PC-9 (cell line): ENCODE measurements at regions not wholly inside any gene's neighbourhood (a gene's known extent, or its start where the extent isn't known, plus 50 kb on each side); places are given as distances from the start of the nearest gene placed in this dataset.

ENCODE experiments used
- BruUV-seq: library from RNA; stranded (reverse); fragments of 400-500 nt; replicated peaks from 2 replicates; lab custom pipeline; 2021; lab: Mats Ljungman, UMichigan
- CTCF ChIA-PET: fragments of 300-600 bp; sonication (Branson Sonifier 250); formaldehyde crosslinking; loops from one replicate; lab custom pipeline; 2022; ENCODE audit warnings: antibody characterized with exemption; lab: Charles Lee
- POLR2A ChIA-PET: fragments of 300-600 bp; sonication (Branson Sonifier 250); formaldehyde crosslinking; loops from one replicate; lab custom pipeline; 2022; ENCODE audit warnings: antibody characterized with exemption; ENCODE audit not compliant: unreplicated experiment; lab: Charles Lee
- DNase-seq, 2 experiments: peaks; one replicate each; pipeline versions ENCODE4 v3.0.0 to v3.0.0-alpha.2; 2015 to 2022; ENCODE audit warnings: mixed read lengths in 1 of 2
- H2AFZ ChIP-seq: fragments of 200-600 bp; sonication (generic); 2 replicates; pipeline ENCODE4 v1.8.1; 2017; ENCODE audit warnings: antibody characterized with exemption
- H3F3A ChIP-seq: fragments of 200-600 bp; sonication (generic); 2 replicates; pipeline ENCODE4 v1.8.1; 2017; ENCODE audit warnings: antibody characterized with exemption, mild to moderate bottlenecking, low read depth; ENCODE audit not compliant: insufficient read depth
- H3K27ac ChIP-seq: fragments of 200-600 bp; sonication (generic); 2 replicates; pipeline ENCODE4 v1.6.1; 2016; ENCODE audit warnings: mixed run types
- H3K27me3 ChIP-seq: fragments of 200-600 bp; sonication (generic); 2 replicates; pipeline ENCODE4 v1.6.1; 2016; ENCODE audit warnings: low read depth, mixed run types; ENCODE audit not compliant: insufficient read depth
- H3K36me3 ChIP-seq: fragments of 200-600 bp; sonication (generic); 2 replicates; pipeline ENCODE4 v1.6.1; 2016; ENCODE audit warnings: low read depth, mixed run types
- H3K4me1 ChIP-seq: fragments of 200-600 bp; sonication (generic); replicated peaks from 2 replicates; pipeline ENCODE4 v1.6.1; 2016; ENCODE audit warnings: mixed run types; ENCODE audit not compliant: insufficient read depth
- H3K4me2 ChIP-seq: fragments of 200-600 bp; sonication (generic); 2 replicates; pipeline ENCODE4 v1.6.1; 2017; ENCODE audit warnings: mixed run types
- H3K4me3 ChIP-seq: fragments of 200-600 bp; sonication (generic); 2 replicates; pipeline ENCODE4 v1.6.1; 2016; ENCODE audit warnings: mixed run types
- H3K79me2 ChIP-seq: fragments of 200-600 bp; sonication (generic); 2 replicates; pipeline ENCODE4 v1.6.1; 2017; ENCODE audit warnings: low read depth, mixed run types
- H3K9me2 ChIP-seq: fragments of 200-600 bp; sonication (generic); 2 replicates; pipeline ENCODE4 v1.8.1; 2017; ENCODE audit warnings: mild to moderate bottlenecking; ENCODE audit not compliant: insufficient read depth
- H3K9me3 ChIP-seq: fragments of 200-600 bp; sonication (generic); 2 replicates; pipeline ENCODE4 v1.8.1; 2016; ENCODE audit warnings: low read depth; ENCODE audit not compliant: insufficient read depth
- H4K20me1 ChIP-seq: fragments of 200-600 bp; sonication (generic); 2 replicates; pipeline ENCODE4 v1.8.1; 2017; ENCODE audit not compliant: insufficient read depth
- CTCF ChIP-seq: fragments of 200-600 bp; sonication (generic); conservative IDR thresholded peaks from 2 replicates; pipeline ENCODE4 v1.6.1; 2017; ENCODE audit warnings: mixed run types, antibody characterized with exemption, mild to moderate bottlenecking, moderate library complexity
- EZH2 ChIP-seq: fragments of 200-600 bp; sonication (generic); IDR thresholded peaks from 2 replicates; pipeline ENCODE4 v1.8.0; 2017; ENCODE audit warnings: antibody characterized with exemption, low read depth
- intact Hi-C: fragments of 100-400 bp; cut with micrococcal nuclease; formaldehyde crosslinking; loops from one replicate; pipeline ENCODE4 v1.10.0; 2022; ENCODE audit not compliant: unreplicated experiment

- no peak overlapping the region for H3K27ac ChIP-seq
- intact Hi-C loops, result loop anchor here (2.0 to 5.0 kb wide), 3 partner anchors 114 to 495 kb away; partner anchors contain the start of gene SLC2A1
- no peak for TF ChIP-seq EZH2
- no peak for TF ChIP-seq CTCF
- no peaks in the 10 kb centered on the region for H4K20me1 ChIP-seq
- no TSS peak for BruUV-seq
- ChIA-PET CTCF (interaction anchor here (1.8 to 3.7 kb wide), 3 partner anchors 149 to 294 kb away, joined by 9 to 95 read pairs (median 45); no protein-coding TSS in a partner anchor), POLR2A (interaction anchor here (0.5 kb wide), 1 partner anchor 226 kb away, joined by 5 read pairs; the partner anchor contains the start of gene ZNF691)
- H3K9me2 ChIP-seq, result no peaks in the 10 kb centered on the region
- no peak overlapping the region for H3K4me2 ChIP-seq
- peaks cover 6% of the 10 kb centered on the region; the same call in 1 of the 2 replicates for H3K4me1 ChIP-seq
- H3K36me3 ChIP-seq, result no peaks in the 10 kb centered on the region
- H3K79me2 ChIP-seq, result no peaks in the 10 kb centered on the region
- no peak for DNase-seq
- H3F3A ChIP-seq, result peaks cover 5% of the 10 kb centered on the region; the same call in 1 of the 2 replicates
- H3K4me3 ChIP-seq, result no peak overlapping the region
- H3K27me3 ChIP-seq, result no peaks in the 10 kb centered on the region
- no peak overlapping the region for H2AFZ ChIP-seq
- no peaks in the 10 kb centered on the region for H3K9me3 ChIP-seq
These were observed 99.8 kb downstream of the EBNA1BP2 start for GRCh38 chr1:43072314-43072713.

GRCh38 chr1:43071241-43071640, 100.8 kb downstream of the EBNA1BP2 start:
- Histone ChIP-seq H3K4me1 (peaks cover 6% of the 10 kb centered on the region; the same call in 1 of the 2 replicates), H3K4me3 (no peak overlapping the region), H3K36me3 (no peaks in the 10 kb centered on the region), H3F3A (peaks cover 5% of the 10 kb centered on the region; the same call in 1 of the 2 replicates), H3K9me2 (no peaks in the 10 kb centered on the region), H3K79me2 (no peaks in the 10 kb centered on the region), H2AFZ (no peak overlapping the region), H3K27ac (no peak overlapping the region), H3K9me3 (no peaks in the 10 kb centered on the region), H3K27me3 (no peaks in the 10 kb centered on the region), H4K20me1 (no peaks in the 10 kb centered on the region), H3K4me2 (no peak overlapping the region)
- no peak for DNase-seq
- no TSS peak for BruUV-seq
- TF ChIP-seq CTCF (no peak), EZH2 (no peak)
- ChIA-PET POLR2A (interaction anchor here (0.5 kb wide), 1 partner anchor 82 kb away, joined by 5 read pairs; no protein-coding TSS in a partner anchor), CTCF (interaction anchor here (3.3 kb wide), 1 partner anchor 148 kb away, joined by 45 read pairs; no protein-coding TSS in a partner anchor)
- intact Hi-C loops, result loop anchor here (5.0 kb wide), 2 partner anchors 136 to 494 kb away; no protein-coding TSS in a partner anchor

GRCh38 chr1:43069461-43070050, 102.5 kb downstream of the EBNA1BP2 start:
- no TSS peak for BruUV-seq
- no peaks in the 10 kb centered on the region for H3K79me2 ChIP-seq
- H3K27me3 ChIP-seq, result no peaks in the 10 kb centered on the region
- DNase-seq, result no peak
- H3F3A ChIP-seq, result peaks cover 2% of the 10 kb centered on the region; the same call in 1 of the 2 replicates
- H3K4me2 ChIP-seq, result no peak overlapping the region
- TF ChIP-seq CTCF (no peak), EZH2 (no peak)
- H3K4me1 ChIP-seq, result peaks cover 6% of the 10 kb centered on the region; the same call in 1 of the 2 replicates
- H3K36me3 ChIP-seq, result no peaks in the 10 kb centered on the region
- POLR2A ChIA-PET, result interaction anchor here (0.6 kb wide), 1 partner anchor 1725 kb away, joined by 6 read pairs; no protein-coding TSS in a partner anchor
- no peak overlapping the region for H3K4me3 ChIP-seq
- no peak overlapping the region for H3K27ac ChIP-seq
- intact Hi-C loops, result loop anchor here (5.0 kb wide), 2 partner anchors 138 to 492 kb away; no protein-coding TSS in a partner anchor
- no peaks in the 10 kb centered on the region for H4K20me1 ChIP-seq
- no peaks in the 10 kb centered on the region for H3K9me3 ChIP-seq
- CTCF ChIA-PET, result no interaction called here
- no peaks in the 10 kb centered on the region for H3K9me2 ChIP-seq
- H2AFZ ChIP-seq, result no peak overlapping the region
